ENCODE measurements at regions not wholly inside any gene's neighbourhood (a gene's known extent, or its start where the extent isn't known, plus 50 kb on each side); places are given as distances from the start of the nearest gene placed in this dataset.

- ATAC-seq (no peak), FAIRE-seq (no peak), DNase-seq (ENCODE audit: low read depth, low spot score) (no peak)
- ChIA-PET SMC1A (ENCODE audit: uncharacterized antibody, unreplicated experiment) (no interaction called here), CTCF (no interaction called here), POLR2A (no interaction called here), RAD21 (ENCODE audit: unreplicated experiment) (no interaction called here)
- Histone ChIP-seq H3K4me1 (ENCODE audit: control insufficient read depth, insufficient read depth, low read length) (no peaks in the 10 kb centered on the region), H2AFZ (ENCODE audit: control insufficient read depth, low read depth, low read length) (no peak overlapping the region), H3K9me3 (replicated peaks; ENCODE audit: control insufficient read depth, insufficient read depth, low read length) (no peaks in the 10 kb centered on the region), H3K27ac (ENCODE audit: control insufficient read depth, insufficient read depth) (no peak overlapping the region), H3K36me3 (ENCODE audit: control insufficient read depth in 2 of 2, insufficient read depth in 2 of 2, low read length in 1 of 2) (no peaks in the 10 kb centered on the region), H3K27me3 (replicated peaks in 1 of 2; ENCODE audit: control insufficient read depth in 2 of 2, insufficient read depth in 2 of 2, low read length in 1 of 2) (no peaks in the 10 kb centered on the region), H3K4me2 (ENCODE audit: control insufficient read depth, insufficient read depth) (no peak overlapping the region), H3K4me3 (no peak overlapping the region), H3K9ac (ENCODE audit: control insufficient read depth, insufficient read depth, low read length) (no peak overlapping the region), H3K79me2 (ENCODE audit: control insufficient read depth, insufficient read depth, low read length) (no peaks in the 10 kb centered on the region), H4K20me1 (ENCODE audit: control insufficient read depth, insufficient read depth) (no peaks in the 10 kb centered on the region)
- intact Hi-C loops (cut with micrococcal nuclease; ENCODE audit: unreplicated experiment), result no loop called here
- in situ Hi-C loops (cut with MboI), result no loop called here
- no TSS peak for BruUV-seq (replicated peaks)
- 15% methylated on average over 7 of the region's 7 CpGs for WGBS (ENCODE audit: insufficient coverage, insufficient replicate concordance, low lambda C conversion rate, missing lambda C conversion rate)
- no peak for TF ChIP-seq SUZ12 (IDR thresholded peaks at IDR 0.05; ENCODE audit: unreplicated experiment)
- TF ChIP-seq CHD2 (IDR thresholded peaks at IDR 0.05; ENCODE audit: borderline replicate concordance, low read depth, low read length), result no peak
- TF ChIP-seq E2F4 (IDR thresholded peaks at IDR 0.05; ENCODE audit: low read depth, low read length), result no peak
- TF ChIP-seq EP300 (IDR thresholded peaks at IDR 0.05; ENCODE audit: borderline replicate concordance in 1 of 2, control insufficient read depth in 1 of 2, low read depth in 2 of 2, low read length in 2 of 2), result no peak
- no peak for TF ChIP-seq FOXM1 (IDR thresholded peaks at IDR 0.05; ENCODE audit: low read depth, low read length)
- no peak for TF ChIP-seq SRF (IDR thresholded peaks at IDR 0.05; ENCODE audit: low read depth in 2 of 2, low read length in 2 of 2)
Measured at GRCh38 chr1:5220821-5221220, 566.4 kb downstream of the AJAP1 start.

GRCh38 chr1:5220421-5220820 lies 566.0 kb downstream of the AJAP1 start:
- SMC1A ChIA-PET (ENCODE audit: uncharacterized antibody, unreplicated experiment), result no interaction called here
- DNase-seq (ENCODE audit: low read depth, low spot score) (no peak), ATAC-seq (no peak), FAIRE-seq (no peak)
- intact Hi-C loops (cut with micrococcal nuclease; ENCODE audit: unreplicated experiment) (no loop called here), in situ Hi-C loops (cut with MboI) (no loop called here)
- WGBS (ENCODE audit: insufficient coverage, insufficient replicate concordance, low lambda C conversion rate, missing lambda C conversion rate), result 0% methylated on average over 2 of the region's 2 CpGs
- POLR2A ChIA-PET, result no interaction called here
- Histone ChIP-seq H3K4me3 (no peak overlapping the region), H3K27ac (ENCODE audit: control insufficient read depth, insufficient read depth) (no peak overlapping the region), H3K9me3 (replicated peaks; ENCODE audit: control insufficient read depth, insufficient read depth, low read length) (no peaks in the 10 kb centered on the region), H3K79me2 (ENCODE audit: control insufficient read depth, insufficient read depth, low read length) (no peaks in the 10 kb centered on the region), H3K4me1 (ENCODE audit: control insufficient read depth, insufficient read depth, low read length) (no peaks in the 10 kb centered on the region), H2AFZ (ENCODE audit: control insufficient read depth, low read depth, low read length) (no peak overlapping the region), H3K4me2 (ENCODE audit: control insufficient read depth, insufficient read depth) (no peak overlapping the region), H3K9ac (ENCODE audit: control insufficient read depth, insufficient read depth, low read length) (no peak overlapping the region), H3K36me3 (ENCODE audit: control insufficient read depth in 2 of 2, insufficient read depth in 2 of 2, low read length in 1 of 2) (no peaks in the 10 kb centered on the region), H3K27me3 (replicated peaks in 1 of 2; ENCODE audit: control insufficient read depth in 2 of 2, insufficient read depth in 2 of 2, low read length in 1 of 2) (no peaks in the 10 kb centered on the region), H4K20me1 (ENCODE audit: control insufficient read depth, insufficient read depth) (no peaks in the 10 kb centered on the region)
- RAD21 ChIA-PET (ENCODE audit: unreplicated experiment), result no interaction called here
- BruUV-seq (replicated peaks), result no TSS peak
- CTCF ChIA-PET, result no interaction called here
- TF ChIP-seq CBX5 (IDR thresholded peaks at IDR 0.05; ENCODE audit: low read depth) (no peak), KDM1A (IDR thresholded peaks at IDR 0.05; ENCODE audit: borderline replicate concordance) (no peak), MTA3 (IDR thresholded peaks at IDR 0.05; ENCODE audit: borderline replicate concordance, low read length) (no peak), SMARCA5 (IDR thresholded peaks at IDR 0.05) (no peak), CUX1 (IDR thresholded peaks at IDR 0.05; ENCODE audit: insufficient replicate concordance, low read depth, low read length) (no peak), MEF2A (IDR thresholded peaks at IDR 0.05; ENCODE audit: insufficient read depth, low read depth, low read length) (no peak), CHD2 (IDR thresholded peaks at IDR 0.05; ENCODE audit: borderline replicate concordance, low read depth, low read length) (no peak)
